OCI-LY7 (cell line): ENCODE measurements at regions not wholly inside any gene's neighbourhood (a gene's known extent, or its start where the extent isn't known, plus 50 kb on each side); places are given as distances from the start of the nearest gene placed in this dataset.

Experiments used
- BruUV-seq: library from RNA; stranded (reverse); fragments of 400-500 nt; replicated peaks from 2 replicates; lab custom pipeline; 2021; lab: Mats Ljungman, UMichigan
- CTCF ChIA-PET: fragments of 300-600 bp; sonication (Branson Sonifier 250); formaldehyde crosslinking; loops from one replicate; lab custom pipeline; 2022; ENCODE audit warnings: antibody characterized with exemption; ENCODE audit not compliant: unreplicated experiment; lab: Charles Lee
- POLR2A ChIA-PET: fragments of 300-600 bp; sonication (Branson Sonifier 250); formaldehyde crosslinking; loops from one replicate; lab custom pipeline; 2022; ENCODE audit warnings: antibody characterized with exemption; lab: Charles Lee
- DNase-seq: peaks from one replicate; pipeline ENCODE4 v3.0.0-alpha.2; 2015; ENCODE audit warnings: low spot score
- H2AFZ ChIP-seq: fragments of 200-600 bp; sonication (generic), shearing (Covaris generic); 2 replicates; pipeline ENCODE4 v1.6.1; 2014; ENCODE audit warnings: mild to moderate bottlenecking, antibody characterized with exemption, low read length, moderate library complexity
- H3K27ac ChIP-seq: fragments of 200-600 bp; sonication (generic); 2 replicates; pipeline ENCODE4 v1.5.1; 2014; ENCODE audit warnings: mixed run types, low read depth, mild to moderate bottlenecking, moderate library complexity, low read length, inconsistent platforms; ENCODE audit not compliant: poor library complexity, severe bottlenecking
- H3K36me3 ChIP-seq: fragments of 200-600 bp; sonication (generic); 2 replicates; pipeline ENCODE4 v1.6.1; 2014; ENCODE audit warnings: mild to moderate bottlenecking, antibody characterized with exemption, low read length, moderate library complexity, mixed read lengths; ENCODE audit not compliant: insufficient read depth
- H3K4me1 ChIP-seq: fragments of 200-600 bp; sonication (generic); 2 replicates; pipeline ENCODE4 v1.5.1; 2014; ENCODE audit warnings: mild to moderate bottlenecking, low read length; ENCODE audit not compliant: insufficient read depth, poor library complexity, severe bottlenecking
- H3K4me2 ChIP-seq: fragments of 200-600 bp; sonication (generic); 2 replicates; pipeline ENCODE4 v1.6.1; 2014; ENCODE audit warnings: mild to moderate bottlenecking, low read length
- H3K4me3 ChIP-seq: fragments of 200-600 bp; sonication (generic); 2 replicates; pipeline ENCODE4 v1.5.1; 2014; ENCODE audit warnings: mild to moderate bottlenecking, low read depth, low read length; ENCODE audit not compliant: poor library complexity, severe bottlenecking
- H3K79me2 ChIP-seq: fragments of 200-600 bp; sonication (generic); 2 replicates; pipeline ENCODE4 v1.6.1; 2016; ENCODE audit warnings: low read depth, mild to moderate bottlenecking, low read length, moderate library complexity, mixed read lengths; ENCODE audit not compliant: insufficient read depth
- H3K9me2 ChIP-seq: fragments of 200-600 bp; sonication (generic); 2 replicates; pipeline ENCODE4 v1.6.1; 2016; ENCODE audit warnings: mild to moderate bottlenecking, low read length, mixed read lengths; ENCODE audit not compliant: insufficient read depth
- H3K9me3 ChIP-seq: fragments of 200-600 bp; sonication (generic); 2 replicates; pipeline ENCODE4 v1.6.1; 2014; ENCODE audit warnings: mild to moderate bottlenecking, mixed run types, low read length, mixed read lengths
- H4K20me1 ChIP-seq: fragments of 200-600 bp; sonication (generic); 2 replicates; pipeline ENCODE4 v1.6.1; 2014; ENCODE audit warnings: mild to moderate bottlenecking, antibody characterized with exemption, low read length, moderate library complexity, mixed read lengths; ENCODE audit not compliant: insufficient read depth
- CTCF ChIP-seq: fragments of 200-600 bp; sonication (generic); conservative IDR thresholded peaks from 2 replicates; pipeline ENCODE4 v1.5.1; 2014; ENCODE audit warnings: mild to moderate bottlenecking, antibody characterized with exemption, low read length, moderate library complexity, mixed read lengths
- EZH2phosphoT487 ChIP-seq: fragments of 200-600 bp; sonication (generic); IDR thresholded peaks from 2 replicates; pipeline ENCODE4 v1.6.1; 2018; ENCODE audit warnings: low read depth, borderline replicate concordance, mild to moderate bottlenecking, mixed run types, antibody characterized with exemption, low read length, moderate library complexity, mixed read lengths
- intact Hi-C: fragments of 100-400 bp; cut with micrococcal nuclease; formaldehyde crosslinking; loops from one replicate; pipeline ENCODE4 v1.10.0; 2022; ENCODE audit not compliant: unreplicated experiment

- H3K4me1 ChIP-seq, result no peaks in the 10 kb centered on the region
- no peak for DNase-seq
- no peak overlapping the region for H2AFZ ChIP-seq
- POLR2A ChIA-PET, result interaction anchor here (0.6 kb wide), 1 partner anchor 1694 kb away, joined by 7 read pairs; no protein-coding TSS in a partner anchor
- H3K9me3 ChIP-seq, result no peaks in the 10 kb centered on the region
- no peak for TF ChIP-seq CTCF
- no peak for TF ChIP-seq EZH2phosphoT487
- no peaks in the 10 kb centered on the region for H4K20me1 ChIP-seq
- CTCF ChIA-PET, result no interaction called here
- no peaks in the 10 kb centered on the region for H3K9me2 ChIP-seq
- H3K36me3 ChIP-seq, result no peaks in the 10 kb centered on the region
- no peaks in the 10 kb centered on the region for H3K79me2 ChIP-seq
- no TSS peak for BruUV-seq
- H3K27ac ChIP-seq, result no peak overlapping the region
- no peak overlapping the region for H3K4me2 ChIP-seq
- intact Hi-C loops, result no loop called here
- H3K4me3 ChIP-seq, result no peak overlapping the region
These were observed 273.5 kb downstream of the CDH20 start for GRCh38 chr18:61606759-61607158.

- H3K27ac ChIP-seq, result no peak overlapping the region
- no peak overlapping the region for H3K4me3 ChIP-seq
- H3K79me2 ChIP-seq, result no peaks in the 10 kb centered on the region
- no peak overlapping the region for H2AFZ ChIP-seq
- no peak for TF ChIP-seq EZH2phosphoT487
- TF ChIP-seq CTCF, result no peak
- no peaks in the 10 kb centered on the region for H3K9me2 ChIP-seq
- POLR2A ChIA-PET, result interaction anchor here (0.6 kb wide), 1 partner anchor 1695 kb away, joined by 7 read pairs; no protein-coding TSS in a partner anchor
- no peaks in the 10 kb centered on the region for H4K20me1 ChIP-seq
- BruUV-seq, result no TSS peak
- no peaks in the 10 kb centered on the region for H3K4me1 ChIP-seq
- H3K4me2 ChIP-seq, result no peak overlapping the region
- CTCF ChIA-PET, result no interaction called here
- H3K9me3 ChIP-seq, result no peaks in the 10 kb centered on the region
- no peak for DNase-seq
- intact Hi-C loops, result no loop called here
- H3K36me3 ChIP-seq, result no peaks in the 10 kb centered on the region
These were observed 272.9 kb downstream of the CDH20 start for GRCh38 chr18:61606068-61606660.

- CTCF ChIA-PET, result no interaction called here
- no TSS peak for BruUV-seq
- intact Hi-C loops, result no loop called here
- no peaks in the 10 kb centered on the region for H3K9me2 ChIP-seq
- no peaks in the 10 kb centered on the region for H3K9me3 ChIP-seq
- H3K4me2 ChIP-seq, result no peak overlapping the region
- H3K27ac ChIP-seq, result no peak overlapping the region
- no peaks in the 10 kb centered on the region for H3K79me2 ChIP-seq
- DNase-seq, result no peak
- POLR2A ChIA-PET, result interaction anchor here (0.7 kb wide), 1 partner anchor 162 kb away, joined by 3 read pairs; no protein-coding TSS in a partner anchor
- no peaks in the 10 kb centered on the region for H4K20me1 ChIP-seq
- H3K36me3 ChIP-seq, result no peaks in the 10 kb centered on the region
- no peak overlapping the region for H2AFZ ChIP-seq
- H3K4me1 ChIP-seq, result no peaks in the 10 kb centered on the region
- no peak overlapping the region for H3K4me3 ChIP-seq
- TF ChIP-seq EZH2phosphoT487, result no peak
- TF ChIP-seq CTCF, result no peak
These were observed 272.3 kb downstream of the CDH20 start for GRCh38 chr18:61605376-61606067.
